Panc1 (cell line): ENCODE measurements at regions not wholly inside any gene's neighbourhood (a gene's known extent, or its start where the extent isn't known, plus 50 kb on each side); places are given as distances from the start of the nearest gene placed in this dataset.

Experiments used
- ATAC-seq: fragments of 200-7000 bp; cut with Tn5 transposase; 2 replicates; pipeline ENCODE4 v1.9.1; 2020; ENCODE audit warnings: mild to moderate bottlenecking, moderate library complexity
- BruUV-seq: library from RNA; stranded (reverse); fragments of 400-500 nt; replicated peaks from 2 replicates; lab custom pipeline; 2021; lab: Mats Ljungman, UMichigan
- CTCF ChIA-PET: fragments of 300-600 bp; sonication (Branson Sonifier 250); formaldehyde crosslinking; loops from one replicate; lab custom pipeline; 2022; ENCODE audit warnings: antibody characterized with exemption; lab: Charles Lee
- POLR2A ChIA-PET: fragments of 300-600 bp; sonication (Branson Sonifier 250); formaldehyde crosslinking; loops from one replicate; lab custom pipeline; 2022; ENCODE audit warnings: antibody characterized with exemption; lab: Charles Lee
- DNase-seq: peaks from one replicate; pipeline ENCODE4 v3.0.0-alpha.2; 2010; ENCODE audit warnings: low read depth, low spot score
- H3K27ac ChIP-seq: 2 replicates; pipeline ENCODE4 v1.5.1; 2011; ENCODE audit warnings: mild to moderate bottlenecking, low read length, inconsistent platforms
- H3K27me3 ChIP-seq: fragments of 200-500 bp; sonication (Bioruptor generic); 2 replicates; pipeline ENCODE4 v1.6.0; 2014; ENCODE audit warnings: low read length, inconsistent platforms; ENCODE audit not compliant: control insufficient read depth, insufficient read depth
- H3K36me3 ChIP-seq: fragments of 200-500 bp; sonication (Bioruptor generic); 2 replicates; pipeline ENCODE4 v1.5.1; 2014; ENCODE audit warnings: inconsistent platforms, mild to moderate bottlenecking, low read length, moderate library complexity; ENCODE audit not compliant: control insufficient read depth, insufficient read depth
- H3K4me1 ChIP-seq: 2 replicates; pipeline ENCODE4 v1.5.1; 2011; ENCODE audit warnings: inconsistent platforms, mild to moderate bottlenecking, low read length, moderate library complexity; ENCODE audit not compliant: control insufficient read depth, insufficient read depth
- H3K4me3 ChIP-seq, 2 experiments: 2 replicates each; pipeline ENCODE4 v1.5.1; 2011 to 2012; ENCODE audit warnings: low read depth in 2 of 2, low read length in 2 of 2, mild to moderate bottlenecking in 2 of 2, inconsistent platforms in 1 of 2, moderate library complexity in 1 of 2
- H3K9me3 ChIP-seq: fragments of 200-500 bp; sonication (Bioruptor generic); 2 replicates; pipeline ENCODE4 v1.5.1; 2014; ENCODE audit warnings: low read depth, mild to moderate bottlenecking, inconsistent platforms, low read length, moderate library complexity; ENCODE audit not compliant: control insufficient read depth, insufficient read depth
- CTCF ChIP-seq: fragments of 450-650 bp; IDR thresholded peaks from 2 replicates; pipeline ENCODE4 v1.5.1; 2017; ENCODE audit warnings: mild to moderate bottlenecking
- POLR2AphosphoS5 ChIP-seq: IDR thresholded peaks from 2 replicates; pipeline ENCODE4 v1.6.1; 2012; ENCODE audit warnings: mild to moderate bottlenecking, low read depth, low read length, moderate library complexity
- REST ChIP-seq, 2 experiments: IDR thresholded peaks; 2 replicates each; pipeline ENCODE4 v1.6.1; 2011 to 2012; ENCODE audit warnings: low read depth in 2 of 2, control low read depth in 1 of 2, low read length in 1 of 2, mild to moderate bottlenecking in 1 of 2, moderate library complexity in 1 of 2; ENCODE audit not compliant: insufficient read depth in 1 of 2
- SIN3A ChIP-seq: IDR thresholded peaks from 2 replicates; pipeline ENCODE4 v1.6.1; 2012; ENCODE audit warnings: low read depth, mild to moderate bottlenecking, low read length, moderate library complexity, borderline replicate concordance; ENCODE audit not compliant: insufficient read depth
- TCF7L2 ChIP-seq: IDR thresholded peaks from 2 replicates; pipeline ENCODE4 v1.6.1; 2011; ENCODE audit warnings: mild to moderate bottlenecking, low read depth, low read length, inconsistent platforms
- in situ Hi-C: cut with HindIII; loops from 2 replicates; pipeline ENCODE4 v1.10.0; 2016; ENCODE audit warnings: low sequenced_read_pairs, low pct_unique_long_range_greater_than_20kb
- intact Hi-C: fragments of 100-400 bp; cut with micrococcal nuclease; formaldehyde crosslinking; loops from one replicate; pipeline ENCODE4 v1.10.0; 2022; ENCODE audit not compliant: unreplicated experiment

- H3K36me3 ChIP-seq: no peaks in the 10 kb centered on the region
- BruUV-seq: no TSS peak
- TF ChIP-seq POLR2AphosphoS5 (no peak), CTCF (no peak), SIN3A (no peak)
- POLR2A ChIA-PET: no interaction called here
- in situ Hi-C loops: no loop called here
- no peaks in the 10 kb centered on the region for H3K4me1 ChIP-seq
- ATAC-seq: no peak
- no peak overlapping the region for H3K4me3 ChIP-seq
- CTCF ChIA-PET: interaction anchor here (1.0 kb wide), 1 partner anchor 143 kb away, joined by 3 read pairs; no protein-coding TSS in a partner anchor
- no peaks in the 10 kb centered on the region for H3K27me3 ChIP-seq
- intact Hi-C loops: no loop called here
- no peaks in the 10 kb centered on the region for H3K9me3 ChIP-seq
- DNase-seq: no peak
- no peak overlapping the region for H3K27ac ChIP-seq
Measured at GRCh38 chr7:12766416-12766815, 79.0 kb downstream of the ARL4A start.

GRCh38 chr7:12768948-12769347 lies 81.5 kb downstream of the ARL4A start:
- H3K4me1 ChIP-seq: no peaks in the 10 kb centered on the region
- POLR2A ChIA-PET: no interaction called here
- intact Hi-C loops (no loop called here), in situ Hi-C loops (no loop called here)
- CTCF ChIA-PET: no interaction called here
- H3K9me3 ChIP-seq: no peaks in the 10 kb centered on the region
- H3K27me3 ChIP-seq: no peaks in the 10 kb centered on the region
- no peak for TF ChIP-seq CTCF
- TF ChIP-seq POLR2AphosphoS5: no peak
- no peak for TF ChIP-seq SIN3A
- no peak for TF ChIP-seq TCF7L2
- TF ChIP-seq REST (IDR thresholded peaks at IDR 0.05; ENCODE audit: insufficient read depth in 1 of 2, low read depth in 2 of 2, low read length in 1 of 2): no peak
- no peak overlapping the region for H3K27ac ChIP-seq
- H3K4me3 ChIP-seq: no peak overlapping the region
- no peaks in the 10 kb centered on the region for H3K36me3 ChIP-seq
- BruUV-seq: no TSS peak
- ATAC-seq: no peak
- DNase-seq: no peak

GRCh38 chr7:12769444-12769843 lies 82.0 kb downstream of the ARL4A start:
- Histone ChIP-seq H3K4me3 (no peak overlapping the region), H3K27ac (no peak overlapping the region), H3K4me1 (no peaks in the 10 kb centered on the region), H3K36me3 (no peaks in the 10 kb centered on the region), H3K27me3 (no peaks in the 10 kb centered on the region), H3K9me3 (no peaks in the 10 kb centered on the region)
- POLR2A ChIA-PET: no interaction called here
- in situ Hi-C loops: no loop called here
- DNase-seq (no peak), ATAC-seq (no peak)
- TF ChIP-seq POLR2AphosphoS5 (no peak), CTCF (no peak), REST (IDR thresholded peaks at IDR 0.05; ENCODE audit: insufficient read depth in 1 of 2, low read depth in 2 of 2, low read length in 1 of 2) (no peak), TCF7L2 (no peak), SIN3A (no peak)
- BruUV-seq: no TSS peak
- intact Hi-C loops: no loop called here
- CTCF ChIA-PET: no interaction called here
